AG09319 (cell line): ENCODE measurements at regions not wholly inside any gene's neighbourhood (a gene's known extent, or its start where the extent isn't known, plus 50 kb on each side); places are given as distances from the start of the nearest gene placed in this dataset.

Experiments used
- DNase-seq: peaks from one replicate; pipeline ENCODE4 v3.0.0-alpha.2; 2010; ENCODE audit warnings: low read depth; ENCODE audit errors: extremely low read depth
- CTCF ChIP-seq: IDR thresholded peaks from 2 replicates; pipeline ENCODE4 v1.5.1; 2011; ENCODE audit warnings: low read depth, mild to moderate bottlenecking, inconsistent platforms, low read length, moderate library complexity

GRCh38 chr2:145144131-145144728 is 624.3 kb upstream of the ZEB2 start:
- TF ChIP-seq CTCF = no peak
- DNase-seq = no peak

GRCh38 chr2:145141981-145142380 is 622.1 kb upstream of the ZEB2 start:
- TF ChIP-seq CTCF = no peak
- no peak for DNase-seq

DNA sequence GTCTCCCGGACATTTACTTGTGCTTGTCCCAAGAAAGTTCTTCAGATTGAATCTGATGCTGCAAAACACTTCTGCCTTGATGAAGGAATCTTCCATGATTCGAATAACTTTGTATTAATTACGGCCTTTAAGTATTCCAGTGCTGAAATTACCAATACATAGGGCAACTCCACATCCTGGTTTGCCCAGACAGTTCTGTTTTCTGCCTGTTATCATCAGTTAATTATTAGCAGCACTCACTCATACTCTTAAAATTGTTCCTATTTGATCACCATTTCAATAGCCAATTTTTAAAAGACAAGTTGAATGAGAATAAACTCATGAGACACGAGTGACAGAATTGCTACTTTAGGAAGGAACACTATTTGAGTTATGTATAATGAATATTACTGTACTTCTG is 620.7 kb upstream of the ZEB2 start:
- DNase-seq = no peak
- TF ChIP-seq CTCF = no peak

- no peak for DNase-seq
- TF ChIP-seq CTCF = no peak
Observed at GRCh38 chr2:145138626-145139025, 618.7 kb upstream of the ZEB2 start.

DNA sequence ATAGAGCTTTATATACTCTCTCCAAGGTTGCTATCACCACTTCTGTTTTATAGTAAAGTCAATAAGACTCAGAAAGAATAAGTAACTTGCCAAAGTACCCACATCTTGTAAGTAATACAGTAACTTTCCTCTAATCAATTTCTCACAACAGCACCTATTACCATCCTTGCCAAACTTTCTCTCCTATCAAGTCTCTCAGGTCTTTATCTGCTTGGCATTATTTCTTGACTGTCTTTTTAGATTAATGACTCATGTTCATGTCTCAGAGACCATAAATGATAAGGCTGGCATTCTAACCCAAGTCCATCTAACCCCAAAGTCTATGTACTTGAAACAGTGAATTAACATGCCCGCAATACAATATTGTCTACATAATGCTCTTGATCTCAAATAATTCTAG is 618.0 kb upstream of the ZEB2 start:
- no peak for TF ChIP-seq CTCF

DNA sequence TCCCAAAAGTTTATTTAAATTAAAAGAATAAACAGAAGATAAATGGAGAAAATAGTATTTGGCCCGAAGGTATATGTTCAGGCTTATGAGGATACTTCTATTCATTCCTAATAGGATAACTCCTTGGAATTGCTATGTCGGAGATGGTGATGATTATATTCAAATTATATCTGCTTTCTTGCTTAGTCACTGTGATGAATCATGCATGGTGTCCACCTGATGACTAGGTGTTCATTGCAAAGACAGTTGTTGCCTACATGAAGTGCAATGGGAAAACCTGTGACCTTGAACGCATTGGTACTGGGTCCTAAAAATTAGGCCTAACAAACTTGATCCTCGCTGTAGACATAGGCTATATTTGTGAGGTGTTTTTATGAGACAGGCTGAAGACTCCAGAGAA is 617.3 kb upstream of the ZEB2 start:
- TF ChIP-seq CTCF = no peak
- DNase-seq = no peak

More for the DNA sequence above, 618.0 kb upstream of the ZEB2 start:
- DNase-seq = no peak

DNA sequence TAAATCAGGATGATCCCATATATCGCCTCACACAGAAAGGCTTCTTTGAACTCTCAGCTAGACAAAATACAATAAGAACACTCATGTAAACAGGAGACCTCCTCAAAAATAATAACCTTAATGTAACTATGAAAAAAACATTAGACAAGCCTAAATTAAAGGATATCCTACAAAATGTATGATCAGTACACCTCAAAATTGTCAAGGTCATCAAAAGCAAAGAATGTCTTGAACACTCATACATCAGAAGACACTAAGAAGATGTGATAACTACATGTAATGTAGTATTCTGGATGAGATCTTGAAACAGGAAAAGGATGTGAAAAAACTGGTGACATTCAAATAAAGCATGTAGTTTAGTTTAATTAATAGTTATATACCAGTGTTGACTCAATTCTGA is 616.8 kb upstream of the ZEB2 start:
- TF ChIP-seq CTCF = no peak
- no peak for DNase-seq
